ENCODE measurements at regions not wholly inside any gene's neighbourhood (a gene's known extent, or its start where the extent isn't known, plus 50 kb on each side); places are given as distances from the start of the nearest gene placed in this dataset.

DNA sequence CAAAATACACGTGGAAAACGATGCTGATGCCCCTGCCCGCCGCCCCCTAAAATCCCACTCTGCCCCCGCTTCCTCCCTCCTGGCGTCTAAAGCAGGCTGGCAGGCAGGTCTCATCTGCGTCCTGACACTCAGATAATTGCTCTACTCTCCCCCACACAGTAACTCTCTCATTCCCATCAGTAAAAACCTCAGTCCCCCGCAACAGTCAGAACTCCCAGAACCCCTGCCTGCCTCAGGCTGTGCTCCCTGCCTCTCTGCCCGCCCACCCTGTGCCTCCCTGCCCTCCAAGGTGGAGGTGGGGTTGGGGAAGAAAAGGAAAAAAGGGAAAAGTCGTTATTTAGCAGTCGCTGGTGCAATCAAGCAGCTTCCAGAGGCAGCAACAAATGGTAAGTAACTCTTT, 473.7 kb downstream of the EFNB2 start:
- no peak for DNase-seq (ENCODE audit: low spot score in 2 of 2, unreplicated experiment in 2 of 2)
- no peaks in the 10 kb centered on the region for H3K27me3 Mint-ChIP-seq (ENCODE audit: low read depth)
- H3K27ac Mint-ChIP-seq = no peak overlapping the region
- H3K4me3 Mint-ChIP-seq = no peak overlapping the region
- peaks cover 11% of the 10 kb centered on the region for H3K9me3 Mint-ChIP-seq
- H3K4me1 Mint-ChIP-seq = no peaks in the 10 kb centered on the region
- TF ChIP-seq, protein P1, sequence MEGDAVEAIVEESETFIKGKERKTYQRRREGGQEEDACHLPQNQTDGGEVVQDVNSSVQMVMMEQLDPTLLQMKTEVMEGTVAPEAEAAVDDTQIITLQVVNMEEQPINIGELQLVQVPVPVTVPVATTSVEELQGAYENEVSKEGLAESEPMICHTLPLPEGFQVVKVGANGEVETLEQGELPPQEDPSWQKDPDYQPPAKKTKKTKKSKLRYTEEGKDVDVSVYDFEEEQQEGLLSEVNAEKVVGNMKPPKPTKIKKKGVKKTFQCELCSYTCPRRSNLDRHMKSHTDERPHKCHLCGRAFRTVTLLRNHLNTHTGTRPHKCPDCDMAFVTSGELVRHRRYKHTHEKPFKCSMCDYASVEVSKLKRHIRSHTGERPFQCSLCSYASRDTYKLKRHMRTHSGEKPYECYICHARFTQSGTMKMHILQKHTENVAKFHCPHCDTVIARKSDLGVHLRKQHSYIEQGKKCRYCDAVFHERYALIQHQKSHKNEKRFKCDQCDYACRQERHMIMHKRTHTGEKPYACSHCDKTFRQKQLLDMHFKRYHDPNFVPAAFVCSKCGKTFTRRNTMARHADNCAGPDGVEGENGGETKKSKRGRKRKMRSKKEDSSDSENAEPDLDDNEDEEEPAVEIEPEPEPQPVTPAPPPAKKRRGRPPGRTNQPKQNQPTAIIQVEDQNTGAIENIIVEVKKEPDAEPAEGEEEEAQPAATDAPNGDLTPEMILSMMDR (IDR thresholded peaks at IDR 0.05; ENCODE audit: unreplicated experiment) = no peak
- no peaks in the 10 kb centered on the region for H3K36me3 Mint-ChIP-seq

DNA sequence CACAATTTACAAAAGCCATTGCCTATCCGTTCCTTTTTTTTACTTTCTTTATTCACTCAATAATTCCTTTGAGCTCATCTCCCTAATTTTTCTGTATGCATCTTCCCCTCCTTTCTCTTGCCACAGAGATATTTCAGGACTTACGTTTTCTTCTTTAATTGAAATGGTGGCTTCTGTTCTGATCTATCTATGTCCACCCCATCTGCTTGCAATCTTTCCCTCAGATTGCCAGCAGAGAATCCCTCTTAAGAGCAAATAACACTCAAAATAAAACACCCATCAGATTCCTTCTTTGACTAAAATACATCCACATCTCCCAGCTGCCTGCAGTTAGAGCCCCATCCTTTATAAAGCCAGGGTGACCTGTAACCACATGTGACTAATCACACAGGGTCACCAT, 478.6 kb downstream of the EFNB2 start:
- DNase-seq (ENCODE audit: low spot score in 2 of 2, unreplicated experiment in 2 of 2) = no peak
- peaks cover 13% of the 10 kb centered on the region for H3K4me1 Mint-ChIP-seq
- H3K36me3 Mint-ChIP-seq = no peaks in the 10 kb centered on the region
- no peaks in the 10 kb centered on the region for H3K27me3 Mint-ChIP-seq (ENCODE audit: low read depth)
- H3K4me3 Mint-ChIP-seq = no peak overlapping the region
- TF ChIP-seq, protein P1 (IDR thresholded peaks at IDR 0.05; ENCODE audit: unreplicated experiment) = no peak
- H3K27ac Mint-ChIP-seq = no peak overlapping the region
- no peaks in the 10 kb centered on the region for H3K9me3 Mint-ChIP-seq

DNA sequence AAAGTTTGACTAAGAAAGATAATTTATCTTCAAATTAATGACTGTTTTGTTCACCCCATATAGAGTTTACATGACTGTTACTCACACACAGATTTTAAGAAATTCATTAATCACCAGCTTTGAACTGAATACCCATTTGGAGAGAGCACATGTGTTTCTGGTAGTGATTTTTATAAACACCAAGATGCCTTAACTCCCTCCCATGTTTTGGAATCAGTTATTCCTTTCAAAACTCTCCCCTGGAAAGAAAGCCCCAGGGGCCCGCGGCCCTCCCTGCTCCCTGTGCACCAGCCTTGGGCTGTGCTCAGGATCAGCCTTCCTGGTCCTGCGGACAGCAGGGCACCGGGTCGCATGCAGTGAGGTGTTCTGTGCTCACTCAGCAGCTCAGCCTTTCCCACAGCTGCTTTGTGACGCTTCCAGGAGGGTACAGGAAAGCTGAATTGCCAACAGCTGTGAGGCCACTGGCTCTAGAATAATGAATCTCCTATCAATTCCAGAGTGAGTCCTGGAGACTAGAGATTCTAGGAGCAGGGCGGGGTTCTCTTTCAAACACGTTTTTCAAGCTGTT, 483.2 kb downstream of the EFNB2 start:
- Mint-ChIP-seq H3K4me1 (peaks cover 21% of the 10 kb centered on the region), H3K9me3 (no peaks in the 10 kb centered on the region), H3K27ac (no peak overlapping the region), H3K36me3 (no peaks in the 10 kb centered on the region), H3K4me3 (no peak overlapping the region), H3K27me3 (ENCODE audit: low read depth) (no peaks in the 10 kb centered on the region)
- no peak for DNase-seq (ENCODE audit: low spot score in 2 of 2, unreplicated experiment in 2 of 2)
- TF ChIP-seq, protein P1 (IDR thresholded peaks at IDR 0.05; ENCODE audit: unreplicated experiment) = no peak

DNA sequence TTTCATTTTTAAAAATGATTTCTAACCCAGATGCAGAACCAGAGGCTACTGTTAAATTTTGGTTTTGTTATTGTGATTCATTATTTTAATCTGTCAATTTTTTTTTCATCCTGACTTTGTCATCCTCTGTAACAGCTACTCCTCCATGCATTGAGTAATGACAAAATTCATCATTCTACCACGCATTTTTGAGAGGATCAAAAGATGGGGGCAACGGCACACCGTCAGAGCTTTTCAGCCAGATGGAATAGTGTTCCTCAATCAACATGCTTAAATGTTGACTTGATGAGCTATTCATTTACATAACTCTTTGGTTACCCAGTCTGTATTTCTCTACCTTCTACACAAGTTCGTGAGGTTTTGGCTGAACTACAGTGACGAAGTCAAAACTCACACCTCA, 486.3 kb downstream of the EFNB2 start:
- peaks cover 22% of the 10 kb centered on the region for H3K4me1 Mint-ChIP-seq
- H3K9me3 Mint-ChIP-seq = no peaks in the 10 kb centered on the region
- H3K36me3 Mint-ChIP-seq = no peaks in the 10 kb centered on the region
- no peak overlapping the region for H3K4me3 Mint-ChIP-seq
- TF ChIP-seq, protein P1 (IDR thresholded peaks at IDR 0.05; ENCODE audit: unreplicated experiment) = no peak
- no peak overlapping the region for H3K27ac Mint-ChIP-seq
- no peaks in the 10 kb centered on the region for H3K27me3 Mint-ChIP-seq (ENCODE audit: low read depth)
- no peak for DNase-seq (ENCODE audit: low spot score in 2 of 2, unreplicated experiment in 2 of 2)

DNA sequence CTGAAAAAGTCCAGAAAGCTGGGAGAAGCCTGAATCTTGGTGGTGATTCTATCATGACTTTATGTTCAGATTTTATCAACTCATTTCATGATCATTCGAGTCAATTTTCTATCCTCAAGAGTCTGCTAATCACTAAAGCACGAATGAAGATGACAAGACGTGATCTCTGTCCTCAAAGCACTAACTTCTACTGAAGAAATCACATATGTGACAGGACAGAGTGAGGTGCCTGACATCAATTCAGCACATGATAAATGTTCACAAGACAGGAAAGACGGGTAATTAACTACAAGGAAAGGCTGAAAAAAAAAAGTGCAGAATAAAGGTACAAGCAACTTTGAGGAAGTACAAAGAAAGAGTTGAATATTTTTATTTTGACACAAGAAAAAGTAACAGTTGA, 487.1 kb downstream of the EFNB2 start:
- peaks cover 18% of the 10 kb centered on the region for H3K4me1 Mint-ChIP-seq
- no peak for DNase-seq (ENCODE audit: low spot score in 2 of 2, unreplicated experiment in 2 of 2)
- H3K27me3 Mint-ChIP-seq (ENCODE audit: low read depth) = no peaks in the 10 kb centered on the region
- H3K36me3 Mint-ChIP-seq = no peaks in the 10 kb centered on the region
- H3K9me3 Mint-ChIP-seq = no peaks in the 10 kb centered on the region
- no peak overlapping the region for H3K27ac Mint-ChIP-seq
- H3K4me3 Mint-ChIP-seq = no peak overlapping the region
- TF ChIP-seq, protein P1 (IDR thresholded peaks at IDR 0.05; ENCODE audit: unreplicated experiment) = no peak

DNA sequence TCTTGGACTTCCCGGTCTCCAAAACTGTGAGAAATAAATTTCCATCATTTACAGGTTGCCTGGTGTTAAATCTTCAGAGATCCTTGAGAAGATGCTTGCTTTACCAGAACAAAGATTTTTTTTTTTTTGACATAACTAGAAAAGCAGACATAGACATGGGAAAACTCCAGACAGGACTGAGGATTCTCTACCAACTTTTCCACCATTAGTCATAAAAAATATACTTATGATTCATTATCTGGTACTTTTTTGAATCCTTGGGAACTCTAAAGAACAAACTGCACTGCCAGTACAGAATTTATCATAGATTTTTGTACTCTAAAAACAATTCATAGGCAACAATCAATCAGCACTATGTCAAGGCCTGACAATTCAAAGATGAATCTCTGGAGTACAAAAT, 487.6 kb downstream of the EFNB2 start:
- Mint-ChIP-seq H3K4me3 (no peak overlapping the region), H3K4me1 (peaks cover 18% of the 10 kb centered on the region), H3K36me3 (no peaks in the 10 kb centered on the region), H3K27me3 (ENCODE audit: low read depth) (no peaks in the 10 kb centered on the region), H3K27ac (no peak overlapping the region), H3K9me3 (no peaks in the 10 kb centered on the region)
- no peak for DNase-seq (ENCODE audit: low spot score in 2 of 2, unreplicated experiment in 2 of 2)
- TF ChIP-seq, protein P1 (IDR thresholded peaks at IDR 0.05; ENCODE audit: unreplicated experiment) = no peak
